ENCODE measurements at regions not wholly inside any gene's neighbourhood (a gene's known extent, or its start where the extent isn't known, plus 50 kb on each side); places are given as distances from the start of the nearest gene placed in this dataset.

GRCh38 chr9:109604131-109604530, 106.0 kb upstream of the PTPN3 start:
- TF ChIP-seq, protein P1, sequence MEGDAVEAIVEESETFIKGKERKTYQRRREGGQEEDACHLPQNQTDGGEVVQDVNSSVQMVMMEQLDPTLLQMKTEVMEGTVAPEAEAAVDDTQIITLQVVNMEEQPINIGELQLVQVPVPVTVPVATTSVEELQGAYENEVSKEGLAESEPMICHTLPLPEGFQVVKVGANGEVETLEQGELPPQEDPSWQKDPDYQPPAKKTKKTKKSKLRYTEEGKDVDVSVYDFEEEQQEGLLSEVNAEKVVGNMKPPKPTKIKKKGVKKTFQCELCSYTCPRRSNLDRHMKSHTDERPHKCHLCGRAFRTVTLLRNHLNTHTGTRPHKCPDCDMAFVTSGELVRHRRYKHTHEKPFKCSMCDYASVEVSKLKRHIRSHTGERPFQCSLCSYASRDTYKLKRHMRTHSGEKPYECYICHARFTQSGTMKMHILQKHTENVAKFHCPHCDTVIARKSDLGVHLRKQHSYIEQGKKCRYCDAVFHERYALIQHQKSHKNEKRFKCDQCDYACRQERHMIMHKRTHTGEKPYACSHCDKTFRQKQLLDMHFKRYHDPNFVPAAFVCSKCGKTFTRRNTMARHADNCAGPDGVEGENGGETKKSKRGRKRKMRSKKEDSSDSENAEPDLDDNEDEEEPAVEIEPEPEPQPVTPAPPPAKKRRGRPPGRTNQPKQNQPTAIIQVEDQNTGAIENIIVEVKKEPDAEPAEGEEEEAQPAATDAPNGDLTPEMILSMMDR (IDR thresholded peaks at IDR 0.05): no peak
- TF ChIP-seq POLR2A (IDR thresholded peaks at IDR 0.05): no peak
